NCI-H2029 treated with DMSO at 0.1 percent for 48 hours (cell line): ENCODE measurements at regions not wholly inside any gene's neighbourhood (a gene's known extent, or its start where the extent isn't known, plus 50 kb on each side); places are given as distances from the start of the nearest gene placed in this dataset.

ENCODE experiments used
- DNase-seq: peaks from one replicate; lab custom pipeline; 2025; lab: John Stamatoyannopoulos, UW

- no peak for DNase-seq
Measured at GRCh38 chr1:83813576-83813975, 185.4 kb downstream of the TTLL7 start.

- no peak for DNase-seq
Measured at GRCh38 chr1:83810144-83810543, 188.8 kb downstream of the TTLL7 start.

GRCh38 chr1:83808536-83808935 lies 190.4 kb downstream of the TTLL7 start:
- no peak for DNase-seq

- DNase-seq: no peak
Measured at GRCh38 chr1:83807821-83808220, 191.1 kb downstream of the TTLL7 start.

GRCh38 chr1:83807231-83807630 lies 191.7 kb downstream of the TTLL7 start:
- DNase-seq: no peak

GRCh38 chr1:83805921-83806320 lies 193.0 kb downstream of the TTLL7 start:
- DNase-seq: no peak

GRCh38 chr1:83802460-83803152 lies 196.3 kb downstream of the TTLL7 start:
- no peak for DNase-seq

- peak; percentile 41 for DNase-seq
Measured at GRCh38 chr1:83802023-83802422, 196.9 kb downstream of the TTLL7 start.

GRCh38 chr1:83800066-83800465 lies 198.9 kb downstream of the TTLL7 start:
- DNase-seq: no peak

- DNase-seq: peak; percentile 68
Measured at GRCh38 chr1:83799594-83799993, 199.3 kb downstream of the TTLL7 start.

GRCh38 chr1:83798965-83799364 lies 200.0 kb downstream of the TTLL7 start:
- no peak for DNase-seq

GRCh38 chr1:83796409-83796808 lies 202.5 kb downstream of the TTLL7 start:
- no peak for DNase-seq

- no peak for DNase-seq
Measured at GRCh38 chr1:83794384-83794783, 204.5 kb downstream of the TTLL7 start.

GRCh38 chr1:83791821-83792437 lies 207.0 kb downstream of the TTLL7 start:
- DNase-seq: no peak

- DNase-seq: no peak
Measured at GRCh38 chr1:83790446-83790845, 208.5 kb downstream of the TTLL7 start.

- DNase-seq: no peak
Measured at GRCh38 chr1:83787246-83787998, 211.5 kb downstream of the TTLL7 start.

GRCh38 chr1:83781667-83782066 lies 217.3 kb downstream of the TTLL7 start:
- DNase-seq: no peak

- DNase-seq: no peak
Measured at GRCh38 chr1:83779565-83779964, 219.4 kb downstream of the TTLL7 start.

- no peak for DNase-seq
Measured at GRCh38 chr1:83777758-83778101, 221.2 kb downstream of the TTLL7 start.

- no peak for DNase-seq
Measured at GRCh38 chr1:83776913-83777757, 221.8 kb downstream of the TTLL7 start.

- no peak for DNase-seq
Measured at GRCh38 chr1:83775977-83776603, 222.8 kb downstream of the TTLL7 start.

- no peak for DNase-seq
Measured at GRCh38 chr1:83773059-83773458, 225.9 kb downstream of the TTLL7 start.
